Type B pancreatic cell (in vitro differentiated cells): ENCODE measurements at regions not wholly inside any gene's neighbourhood (a gene's known extent, or its start where the extent isn't known, plus 50 kb on each side); places are given as distances from the start of the nearest gene placed in this dataset.

Experiments
- DNase-seq: peaks from one replicate; pipeline ENCODE4 v3.0.0; 2021; ENCODE audit warnings: mixed read lengths; ENCODE audit not compliant: unreplicated experiment; ENCODE audit errors: extremely low spot score
- H3K27ac Mint-ChIP-seq: 2 replicates; pipeline ENCODE4 v1.8.0; 2021; ENCODE audit warnings: mild to moderate bottlenecking, mixed read lengths
- H3K27me3 Mint-ChIP-seq: 2 replicates; pipeline ENCODE4 v1.8.0; 2021; ENCODE audit warnings: mixed read lengths
- H3K36me3 Mint-ChIP-seq: 2 replicates; pipeline ENCODE4 v1.8.0; 2021; ENCODE audit warnings: mixed read lengths
- H3K4me1 Mint-ChIP-seq: one replicate; pipeline ENCODE4 v1.8.0; 2021; ENCODE audit warnings: mixed read lengths; ENCODE audit not compliant: unreplicated experiment
- H3K4me3 Mint-ChIP-seq: 2 replicates; pipeline ENCODE4 v1.8.0; 2021; ENCODE audit warnings: mild to moderate bottlenecking, mixed read lengths
- H3K9me3 Mint-ChIP-seq: 2 replicates; pipeline ENCODE4 v1.8.0; 2021; ENCODE audit warnings: mixed read lengths
- CTCF ChIP-seq: fragments of 200-600 bp; sonication (generic); conservative IDR thresholded peaks from 2 replicates; pipeline ENCODE4 v1.5.0; 2021; ENCODE audit warnings: antibody characterized with exemption, mild to moderate bottlenecking

GRCh38 chr16:27703545-27703944 lies 153.6 kb downstream of the KATNIP start:
- DNase-seq, result no peak
- Mint-ChIP-seq H3K4me3 (no peak overlapping the region), H3K27ac (no peak overlapping the region), H3K36me3 (peaks cover 14% of the 10 kb centered on the region), H3K27me3 (no peaks in the 10 kb centered on the region), H3K9me3 (no peaks in the 10 kb centered on the region), H3K4me1 (peaks cover 34% of the 10 kb centered on the region)
- TF ChIP-seq CTCF, result no peak

- DNase-seq, result no peak
- TF ChIP-seq CTCF, result no peak
- H3K36me3 Mint-ChIP-seq, result peaks cover 16% of the 10 kb centered on the region
- no peaks in the 10 kb centered on the region for H3K27me3 Mint-ChIP-seq
- no peaks in the 10 kb centered on the region for H3K9me3 Mint-ChIP-seq
- peaks cover 34% of the 10 kb centered on the region for H3K4me1 Mint-ChIP-seq
- no peak overlapping the region for H3K4me3 Mint-ChIP-seq
- H3K27ac Mint-ChIP-seq, result no peak overlapping the region
Observed at GRCh38 chr16:27704252-27704651, 154.3 kb downstream of the KATNIP start.

GRCh38 chr16:27706156-27706865 lies 156.4 kb downstream of the KATNIP start:
- peaks cover 18% of the 10 kb centered on the region for H3K36me3 Mint-ChIP-seq
- peaks cover 22% of the 10 kb centered on the region for H3K4me1 Mint-ChIP-seq
- no peaks in the 10 kb centered on the region for H3K27me3 Mint-ChIP-seq
- TF ChIP-seq CTCF, result no peak
- no peak overlapping the region for H3K27ac Mint-ChIP-seq
- H3K9me3 Mint-ChIP-seq, result no peaks in the 10 kb centered on the region
- no peak for DNase-seq
- no peak overlapping the region for H3K4me3 Mint-ChIP-seq

- H3K4me1 Mint-ChIP-seq, result peaks cover 22% of the 10 kb centered on the region
- no peaks in the 10 kb centered on the region for H3K27me3 Mint-ChIP-seq
- peak overlapping the region; percentile 44 for H3K27ac Mint-ChIP-seq
Observed at GRCh38 chr16:27706866-27707685, 157.1 kb downstream of the KATNIP start.

GRCh38 chr16:27708651-27709050 lies 158.7 kb downstream of the KATNIP start:
- no peak for DNase-seq
- Mint-ChIP-seq H3K9me3 (no peaks in the 10 kb centered on the region), H3K27me3 (no peaks in the 10 kb centered on the region), H3K4me1 (peaks cover 18% of the 10 kb centered on the region), H3K36me3 (peaks cover 23% of the 10 kb centered on the region), H3K4me3 (no peak overlapping the region), H3K27ac (no peak overlapping the region)
- no peak for TF ChIP-seq CTCF

More at GRCh38 chr16:27706866-27707685, 157.1 kb downstream of the KATNIP start:
- no peak overlapping the region for H3K4me3 Mint-ChIP-seq
- peaks cover 19% of the 10 kb centered on the region for H3K36me3 Mint-ChIP-seq
- DNase-seq, result no peak
- H3K9me3 Mint-ChIP-seq, result no peaks in the 10 kb centered on the region
- no peak for TF ChIP-seq CTCF
